COLO668 (cell line): ENCODE measurements at regions not wholly inside any gene's neighbourhood (a gene's known extent, or its start where the extent isn't known, plus 50 kb on each side); places are given as distances from the start of the nearest gene placed in this dataset.

Experiments used
- DNase-seq: peaks from one replicate; lab custom pipeline; 2025; ENCODE audit not compliant: unreplicated experiment; lab: John Stamatoyannopoulos, UW

DNA sequence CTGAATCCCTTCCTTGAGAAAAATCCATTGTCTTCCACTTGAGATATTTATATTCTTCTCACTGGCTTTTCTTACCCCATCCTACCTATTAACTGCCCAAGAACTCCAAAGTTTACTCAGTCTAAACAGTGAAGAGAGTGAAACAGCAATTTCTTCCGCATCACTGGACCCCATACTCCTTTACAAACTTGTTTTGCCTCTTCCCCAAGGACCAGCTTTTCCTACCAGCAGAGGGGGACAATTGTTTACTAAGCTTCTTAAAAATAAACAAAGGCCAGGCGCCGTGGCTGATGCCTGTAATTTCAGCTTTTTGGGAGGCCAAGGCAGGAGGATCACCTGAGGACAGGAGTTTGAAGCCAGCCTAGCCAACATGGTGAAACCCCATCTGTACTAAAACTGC lies 52.0 kb downstream of the LRATD1 start:
- no peak for DNase-seq

DNA sequence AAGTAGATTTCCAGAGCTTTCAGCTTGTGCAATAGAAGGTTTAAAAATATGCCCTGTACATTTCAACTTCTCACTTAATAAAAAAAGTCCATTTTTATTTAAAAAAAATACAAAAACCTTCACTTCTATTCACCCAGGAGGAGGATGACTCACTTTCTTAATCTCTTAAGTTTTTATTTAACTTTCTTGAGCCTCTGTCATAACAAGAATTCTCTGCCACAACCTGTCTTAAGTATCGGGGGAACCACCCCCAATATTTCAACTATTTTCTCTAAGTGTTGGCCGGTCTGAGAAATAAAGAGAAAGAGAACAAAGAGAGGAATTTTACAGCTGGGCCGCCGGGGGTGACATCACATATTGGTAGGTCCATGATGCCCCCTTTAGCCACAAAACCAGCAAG lies 58.4 kb downstream of the LRATD1 start:
- DNase-seq = no peak

DNA sequence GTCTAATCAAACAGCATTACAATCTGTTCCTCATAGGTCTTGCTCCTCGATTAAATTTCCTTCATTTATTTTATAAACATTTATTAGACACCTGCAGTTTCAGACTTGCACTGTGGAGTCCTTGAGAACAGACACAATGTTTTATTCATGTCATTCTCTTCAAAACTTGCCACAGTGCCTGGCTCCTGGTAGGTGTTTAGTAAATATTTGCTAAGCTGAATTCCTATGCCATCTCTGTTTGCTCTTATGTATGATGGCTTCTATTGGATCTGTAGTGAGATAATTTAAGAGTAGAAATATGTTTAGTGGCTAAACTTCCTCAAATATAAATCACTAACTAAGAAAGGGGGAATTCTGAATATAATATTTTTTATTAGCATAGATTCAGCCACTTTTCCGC lies 61.4 kb downstream of the LRATD1 start:
- no peak for DNase-seq

DNA sequence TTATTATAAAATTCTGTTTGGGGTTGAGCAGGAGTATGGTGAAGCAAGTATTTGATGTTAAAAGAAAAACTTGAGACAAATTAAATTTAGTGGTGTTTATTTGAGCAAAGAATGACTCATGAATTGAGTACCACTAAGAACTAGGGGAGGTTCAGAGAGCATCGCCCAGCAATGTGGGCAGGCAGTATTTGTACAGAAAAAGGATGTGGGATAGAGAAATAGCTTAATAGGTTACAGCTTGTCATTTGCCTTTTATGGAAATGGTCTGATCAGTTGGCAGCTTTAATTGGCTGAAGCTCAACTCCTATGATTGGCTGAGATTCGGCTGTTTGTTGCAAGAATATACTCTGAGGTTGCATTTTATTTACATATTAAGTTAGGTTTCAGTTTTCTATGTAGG lies 68.2 kb downstream of the LRATD1 start:
- no peak for DNase-seq

DNA sequence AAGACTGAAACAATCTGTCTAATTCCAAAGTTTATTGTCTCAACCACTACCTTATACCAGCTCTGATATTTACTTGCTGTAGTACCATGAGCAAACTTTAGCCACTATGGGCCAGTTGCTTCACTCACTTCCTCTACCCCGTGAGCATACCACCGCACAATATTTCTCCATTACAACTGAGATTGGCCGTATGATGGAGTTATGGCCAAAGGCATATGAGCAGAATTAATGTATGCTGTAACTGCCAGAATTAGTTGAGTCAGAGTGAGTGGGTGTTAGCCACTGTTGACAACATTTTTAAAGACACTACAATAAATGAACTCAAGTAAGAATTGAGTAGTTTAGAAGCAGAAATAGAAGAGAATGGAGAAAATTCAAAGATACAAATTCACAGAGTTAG lies 69.7 kb downstream of the LRATD1 start:
- no peak for DNase-seq

DNA sequence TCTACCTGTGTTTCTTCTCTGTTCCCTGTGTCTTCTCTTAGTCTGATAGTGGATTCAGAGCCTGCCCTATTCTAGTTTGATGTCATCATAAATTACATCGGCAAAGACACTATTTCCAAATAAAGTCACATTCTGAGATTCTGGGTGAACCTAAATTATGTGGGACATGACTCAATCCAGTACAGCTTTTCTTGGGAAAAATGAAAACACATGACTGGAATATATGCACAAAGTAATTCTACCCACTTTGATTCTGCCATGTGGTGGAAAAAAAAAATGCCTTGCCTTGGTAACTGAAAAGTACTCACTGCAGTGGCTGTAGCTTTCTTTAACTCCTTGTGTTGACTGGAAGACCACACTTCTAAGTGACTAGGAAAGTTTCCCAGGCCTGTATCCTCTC lies 73.7 kb downstream of the LRATD1 start:
- DNase-seq = no peak

DNA sequence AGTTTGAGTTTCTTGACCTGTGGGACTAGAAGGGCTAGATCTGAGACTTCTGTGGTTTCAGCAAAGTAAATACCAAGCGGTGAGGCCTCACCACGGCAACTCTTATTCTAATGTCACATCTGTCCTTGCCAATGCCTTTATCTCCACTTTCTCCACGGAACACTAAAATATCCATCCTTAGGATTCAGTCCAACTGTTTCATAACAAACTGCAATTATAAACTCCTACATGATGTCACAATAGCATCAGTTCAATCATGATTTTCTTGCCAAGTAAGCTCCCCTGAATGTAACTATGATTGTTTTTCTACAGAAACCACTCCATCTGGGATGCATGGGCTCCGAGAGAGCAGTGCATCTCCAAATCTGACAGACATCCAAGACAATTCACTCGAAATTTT lies 79.6 kb downstream of the LRATD1 start:
- DNase-seq = no peak

DNA sequence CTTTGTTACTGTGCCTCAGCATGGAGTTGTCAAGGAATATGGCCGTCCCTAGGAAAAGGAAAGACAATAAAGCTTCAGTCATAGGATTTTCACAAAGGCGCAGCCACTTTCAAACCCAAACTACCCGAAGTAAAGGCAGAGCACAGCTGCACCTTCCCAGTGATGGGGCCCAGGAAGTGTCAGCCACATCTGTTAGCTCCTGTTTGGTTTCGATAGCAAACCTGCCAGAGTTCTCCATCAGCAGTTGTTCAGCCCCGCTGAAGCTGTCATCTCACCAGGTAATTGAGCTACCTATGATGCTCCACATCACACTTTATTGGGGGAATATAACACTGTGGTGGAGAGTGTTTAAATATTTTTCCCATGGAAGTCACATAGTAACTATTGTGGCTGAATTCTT lies 80.7 kb downstream of the LRATD1 start:
- no peak for DNase-seq

DNA sequence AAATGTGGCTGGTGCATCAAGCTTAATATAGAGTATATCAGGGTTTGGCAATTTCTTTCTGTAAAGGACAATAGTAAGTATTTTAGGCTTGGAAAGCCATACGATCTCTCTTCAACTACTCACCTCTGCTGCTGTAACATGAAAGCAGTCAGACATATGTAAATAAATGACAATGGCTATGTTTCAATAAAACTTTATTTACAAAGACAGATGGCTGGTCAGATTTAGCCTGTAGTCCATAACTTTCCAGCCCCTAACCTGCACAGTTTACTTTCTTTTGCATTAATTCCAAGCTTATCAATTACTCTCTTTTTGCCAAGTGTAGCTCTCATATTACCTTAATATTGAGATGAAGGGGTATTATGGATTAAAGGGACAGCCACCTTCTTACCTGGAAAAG lies 83.1 kb downstream of the LRATD1 start:
- DNase-seq = no peak

DNA sequence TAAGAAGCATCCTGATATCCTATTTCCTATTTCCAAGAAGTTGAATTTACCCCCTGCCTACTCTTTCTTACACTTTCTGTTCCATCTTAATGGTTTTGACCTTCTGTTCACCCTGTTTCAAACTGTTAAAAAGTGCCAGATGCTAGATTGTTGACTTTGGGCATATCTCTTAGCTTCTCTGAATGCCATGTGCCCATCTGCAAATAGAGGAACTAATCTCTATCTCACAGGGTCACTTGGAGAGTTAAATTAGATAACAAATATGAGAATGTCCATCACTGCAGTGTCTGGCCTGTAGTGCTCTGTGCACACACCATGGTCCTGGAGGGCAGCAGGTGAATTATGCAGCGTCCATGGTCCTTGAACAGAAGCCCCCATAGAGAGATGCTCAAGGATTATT lies 83.8 kb downstream of the LRATD1 start:
- DNase-seq = no peak

DNA sequence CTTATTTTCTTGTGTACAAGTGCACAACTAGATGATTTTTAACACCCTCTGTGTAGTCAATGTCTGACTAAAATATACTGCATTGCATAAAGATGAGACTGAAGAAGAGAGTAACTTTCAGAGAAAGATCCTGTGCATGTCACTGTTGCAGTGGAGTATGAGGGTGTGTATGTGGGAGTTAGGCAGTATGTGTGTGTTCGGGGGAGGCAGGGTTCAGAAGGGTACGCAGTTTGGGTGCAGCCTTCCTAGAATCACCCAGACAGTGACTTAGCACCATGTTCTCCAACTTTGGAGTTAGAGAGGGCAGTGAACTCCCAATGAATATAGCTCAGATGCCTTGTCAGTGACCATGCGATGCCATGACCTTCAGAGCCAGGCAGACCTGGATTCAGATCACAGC lies 84.6 kb downstream of the LRATD1 start:
- DNase-seq = no peak

DNA sequence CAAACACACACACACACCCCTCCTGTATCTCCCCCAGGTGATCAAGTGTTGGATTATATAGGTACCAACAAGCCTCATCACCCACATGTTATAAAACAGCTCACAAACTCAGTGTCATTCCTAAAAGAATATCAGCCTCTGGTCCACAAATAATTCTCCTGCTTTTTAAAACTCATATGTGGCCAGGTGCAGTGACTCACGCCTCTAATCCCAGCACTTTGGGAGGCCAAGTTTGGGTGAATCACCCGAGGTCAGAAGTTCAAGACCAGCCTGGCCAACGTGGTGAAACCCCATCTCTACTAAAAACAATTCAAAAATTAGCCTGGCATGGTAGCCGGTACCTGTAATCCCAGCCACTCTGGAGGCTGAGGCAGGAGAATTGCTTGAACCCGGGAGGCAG lies 87.8 kb downstream of the LRATD1 start:
- DNase-seq = no peak

DNA sequence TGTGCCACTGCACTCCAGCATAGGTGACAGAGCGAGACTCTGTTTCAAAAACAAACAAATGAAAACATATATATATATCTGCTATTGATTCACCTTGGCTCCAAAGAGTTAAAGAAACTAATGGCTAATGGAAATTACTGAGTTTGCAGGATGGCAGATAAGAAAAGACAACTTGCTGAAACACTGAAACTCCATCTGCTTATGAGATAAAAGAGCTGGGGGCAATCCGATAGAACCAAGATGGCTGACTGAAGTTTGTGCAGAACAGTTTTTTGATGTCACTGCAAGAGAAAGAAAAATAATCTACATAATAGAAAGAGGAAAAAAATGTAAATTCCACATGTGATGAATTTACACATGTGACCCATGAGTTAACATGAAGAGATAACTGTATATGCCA lies 88.2 kb downstream of the LRATD1 start:
- no peak for DNase-seq

DNA sequence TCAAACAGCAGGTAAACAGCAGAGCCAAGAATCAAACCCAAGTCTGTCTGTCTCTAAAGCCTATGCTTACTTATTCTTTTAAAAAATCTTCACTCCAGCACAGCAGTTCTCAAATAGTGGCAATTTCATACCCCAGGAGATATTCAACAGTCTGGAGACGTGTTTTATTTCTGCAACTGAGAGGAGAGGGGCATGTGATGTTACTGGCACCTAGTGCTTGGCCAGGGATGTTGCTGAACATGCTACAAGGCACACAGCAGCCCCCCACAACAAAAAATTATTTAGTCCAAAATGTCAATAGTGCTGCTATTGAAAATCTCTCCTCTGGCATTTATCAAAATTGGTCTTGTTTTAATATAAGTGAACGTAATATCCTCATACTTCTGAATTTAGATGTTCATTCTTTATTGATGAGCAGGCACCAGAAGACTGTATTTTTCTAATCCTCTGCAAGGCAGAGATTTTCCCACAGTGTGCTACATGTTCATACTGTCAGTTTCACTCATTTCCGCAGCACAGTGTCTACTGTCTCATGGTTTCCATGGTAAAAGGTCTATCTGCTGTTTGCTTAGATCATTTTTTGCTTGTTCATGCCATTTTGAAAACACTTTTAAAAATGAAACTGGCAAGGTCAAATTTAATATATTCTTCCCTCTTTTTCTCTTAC lies 90.5 kb downstream of the LRATD1 start:
- no peak for DNase-seq

DNA sequence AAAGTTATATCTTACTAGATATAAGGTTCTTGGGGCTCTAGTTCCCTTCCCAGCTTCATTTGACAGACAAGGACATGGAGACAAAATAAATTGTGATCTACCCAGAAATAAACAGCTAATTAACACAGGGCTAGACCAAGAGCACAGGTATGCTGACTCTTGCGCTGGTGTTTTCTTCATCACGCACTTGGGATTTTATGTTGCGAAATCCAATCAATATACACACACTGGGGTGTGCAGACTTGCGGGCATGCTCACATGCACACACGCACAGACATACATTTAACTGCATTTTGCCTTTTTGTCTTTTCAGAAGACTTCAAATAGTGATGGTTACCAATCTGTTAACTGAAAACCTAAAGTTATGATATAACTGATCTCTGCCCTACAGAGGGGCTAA lies 91.2 kb downstream of the LRATD1 start:
- no peak for DNase-seq

DNA sequence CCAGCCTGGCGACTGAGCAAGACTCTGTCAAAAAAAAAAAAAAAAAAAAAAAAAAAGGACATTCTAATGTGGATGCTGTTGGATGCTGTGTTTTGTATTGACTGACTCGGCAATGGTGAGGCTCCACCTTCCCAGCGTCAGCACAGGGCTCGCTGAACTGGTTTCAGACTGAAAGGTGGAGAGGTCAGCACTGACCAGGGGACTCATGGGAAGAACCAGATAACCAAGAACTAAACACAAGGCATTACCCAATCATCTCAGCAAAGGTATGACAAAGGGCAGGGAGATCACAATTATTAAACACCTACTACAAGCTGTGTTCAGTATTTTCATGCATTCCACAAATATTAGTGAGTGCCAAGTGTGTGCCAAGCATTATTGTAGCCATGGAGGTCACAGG lies 103.2 kb downstream of the LRATD1 start:
- DNase-seq = no peak

DNA sequence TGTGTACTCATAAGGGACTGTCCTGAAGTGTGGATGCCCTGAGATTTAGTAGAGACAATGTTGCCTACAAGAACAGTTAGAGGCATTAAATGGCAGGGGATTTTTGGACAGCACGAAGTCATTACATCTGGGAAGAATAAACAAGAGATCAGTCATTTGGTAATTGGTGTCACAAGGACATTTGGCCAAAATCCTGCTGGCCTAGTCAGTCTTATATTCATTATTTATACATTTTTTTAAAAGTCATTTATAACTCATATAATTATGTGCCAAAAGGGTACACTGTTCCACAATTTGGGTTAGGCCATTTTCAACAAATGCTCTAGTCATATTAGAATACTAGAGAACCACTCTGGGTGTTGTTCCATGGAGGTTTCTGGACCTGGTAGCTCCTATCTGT lies 104.7 kb downstream of the LRATD1 start:
- no peak for DNase-seq

DNA sequence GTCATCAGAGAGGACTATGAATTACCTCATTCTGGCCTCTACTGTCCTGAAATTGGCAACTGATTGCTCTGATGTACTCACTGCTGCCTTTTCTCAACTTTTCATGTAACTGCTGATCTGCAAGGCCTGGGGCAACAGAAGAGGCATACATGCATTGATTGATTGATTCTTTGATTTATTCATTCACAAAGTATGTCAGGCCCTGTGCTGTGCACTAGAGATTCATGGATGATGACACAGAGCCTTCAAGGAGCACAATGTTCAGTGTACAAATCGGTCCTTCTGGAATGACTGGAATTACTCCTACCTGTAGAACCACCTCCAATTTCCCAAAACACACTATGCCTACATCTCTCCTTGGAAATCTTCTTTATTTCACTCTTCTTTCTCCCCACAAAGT lies 111.3 kb downstream of the LRATD1 start:
- DNase-seq = no peak

DNA sequence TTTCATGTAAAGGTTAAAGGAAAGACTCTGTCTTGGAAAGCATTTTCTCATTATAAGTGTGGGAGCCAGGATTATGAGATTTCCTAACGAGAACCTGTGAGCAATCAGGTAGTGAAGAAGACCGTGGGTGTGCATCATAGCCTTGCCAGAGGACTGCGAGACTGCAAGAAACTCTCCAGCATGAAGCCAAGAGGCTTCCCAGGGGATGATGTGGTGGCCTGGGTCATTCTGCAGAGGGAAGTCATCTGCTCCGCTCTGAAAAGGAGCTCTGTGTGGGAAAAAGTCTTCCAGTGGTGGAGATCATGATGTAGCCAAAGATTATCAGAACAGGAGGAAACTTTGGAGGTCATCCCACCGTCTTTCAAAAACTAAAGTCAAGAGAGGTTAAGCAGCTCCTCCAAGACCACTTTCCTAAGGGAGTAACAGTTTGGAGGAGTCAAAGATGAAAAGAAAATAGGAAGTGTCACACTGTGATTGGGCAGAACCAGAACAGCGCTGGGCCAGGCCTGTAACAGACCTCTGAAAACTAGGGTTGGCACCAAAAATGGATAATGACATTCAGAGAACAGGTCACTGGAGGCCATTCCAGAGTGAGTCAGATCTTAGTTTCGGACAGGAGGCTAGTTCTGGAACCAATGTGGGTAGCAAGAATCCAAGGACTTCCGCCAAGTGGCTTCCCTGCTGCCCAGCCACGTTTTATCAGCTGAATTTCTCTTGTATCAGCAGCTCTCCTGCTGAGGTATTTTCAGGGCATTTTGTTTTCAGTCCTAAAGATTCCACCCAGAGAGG lies 113.0 kb downstream of the LRATD1 start:
- no peak for DNase-seq

DNA sequence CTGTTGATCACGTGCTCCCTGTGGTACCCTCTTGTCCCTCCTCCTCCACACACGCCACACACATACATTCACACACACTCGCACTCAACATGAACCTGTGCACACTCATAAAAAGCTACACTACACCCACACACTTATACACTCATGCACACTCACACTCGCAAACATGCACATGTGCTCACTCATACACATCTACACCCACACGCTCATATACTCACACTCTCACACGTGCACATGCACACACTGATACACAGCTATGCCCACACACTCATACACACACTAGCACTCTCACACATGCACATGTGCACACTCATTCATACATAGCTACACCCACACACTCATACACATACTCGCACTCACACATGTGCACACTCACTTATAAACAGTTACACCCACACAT lies 113.6 kb downstream of the LRATD1 start:
- DNase-seq = no peak

DNA sequence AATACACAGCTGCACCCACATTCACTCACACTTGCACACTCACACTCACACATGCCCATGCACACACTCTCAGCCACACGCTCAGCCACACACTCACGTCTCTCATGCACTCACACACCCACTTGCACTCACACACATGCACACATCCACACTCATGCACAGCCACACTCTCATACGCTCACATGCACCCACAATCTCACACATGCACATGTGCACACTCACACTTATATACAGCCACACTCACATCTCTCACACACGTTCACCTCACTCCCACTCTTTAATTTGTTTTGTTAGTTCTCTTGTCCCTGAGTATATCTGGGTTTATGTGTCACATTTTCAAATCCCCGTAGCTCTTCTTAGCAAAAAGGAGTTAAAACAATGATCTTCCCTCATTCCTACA lies 114.9 kb downstream of the LRATD1 start:
- DNase-seq = no peak

DNA sequence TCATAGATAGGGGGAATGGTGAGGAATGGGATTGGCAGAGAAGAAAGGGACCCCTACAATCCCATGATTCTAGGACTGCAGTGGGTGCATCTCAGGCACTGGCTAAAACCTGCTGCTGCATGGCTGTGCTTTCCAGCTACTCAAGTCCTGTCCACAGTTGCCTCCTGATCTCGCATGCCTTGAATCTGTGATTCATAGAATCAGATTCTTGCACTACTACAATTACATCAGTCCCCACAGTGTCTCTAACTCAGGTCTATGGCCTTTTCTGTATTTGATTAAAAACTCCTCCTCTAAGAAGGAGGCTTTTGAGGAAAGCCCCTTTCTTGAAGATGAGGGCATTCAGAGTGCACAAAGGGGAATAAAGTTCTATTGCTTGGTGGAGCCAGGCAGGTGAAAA lies 117.4 kb downstream of the LRATD1 start:
- no peak for DNase-seq

DNA sequence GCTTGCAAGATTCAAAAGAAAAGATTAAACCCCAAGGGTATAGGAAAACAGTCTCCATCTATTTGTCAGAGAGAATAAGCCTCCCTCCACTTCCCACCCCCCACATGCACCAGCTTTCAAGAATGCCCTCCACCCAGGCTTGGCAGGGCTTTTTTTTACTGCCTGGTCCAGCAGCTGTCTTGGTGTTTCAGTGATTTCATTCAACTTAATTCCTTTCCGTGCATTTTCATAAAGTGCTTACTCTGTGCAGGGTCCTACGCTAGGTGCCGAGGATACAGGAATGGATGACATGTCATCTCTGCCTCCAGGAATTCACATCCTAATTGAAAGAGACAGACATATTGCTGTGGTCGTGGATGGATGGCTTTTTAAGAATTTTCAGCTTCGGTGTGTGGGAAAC lies 117.9 kb downstream of the LRATD1 start:
- DNase-seq = no peak
